ENCODE measurements at regions not wholly inside any gene's neighbourhood (a gene's known extent, or its start where the extent isn't known, plus 50 kb on each side); places are given as distances from the start of the nearest gene placed in this dataset.
A peak's percentile ranks its signal among the peaks of the same experiment; 100 is the strongest.

DNA sequence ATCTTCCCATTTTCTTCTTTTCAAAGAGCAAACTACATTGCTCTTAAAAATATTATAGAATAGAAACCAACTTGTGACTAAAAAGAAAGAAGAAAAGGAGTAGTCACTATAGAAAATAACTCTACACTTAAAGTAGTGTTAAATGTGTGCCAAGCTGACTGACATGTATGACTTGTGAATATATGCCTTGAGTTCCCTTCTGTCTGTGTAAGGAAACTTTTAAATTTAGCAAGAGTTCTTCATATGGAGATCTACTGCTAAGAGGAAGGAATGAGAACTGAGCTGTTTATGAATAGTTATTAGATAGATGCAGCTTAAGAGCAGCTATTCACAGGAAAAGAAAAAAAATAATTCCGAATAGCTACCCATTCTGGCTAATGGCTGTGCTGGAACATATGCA is 1221.7 kb upstream of the ZEB2 start:
- in situ Hi-C loops (cut with HindIII; ENCODE audit: low pct_ligation_motif_present, low pct_unique_long_range_greater_than_20kb, low sequenced_read_pairs), result no loop called here
- no peak for DNase-seq

DNA sequence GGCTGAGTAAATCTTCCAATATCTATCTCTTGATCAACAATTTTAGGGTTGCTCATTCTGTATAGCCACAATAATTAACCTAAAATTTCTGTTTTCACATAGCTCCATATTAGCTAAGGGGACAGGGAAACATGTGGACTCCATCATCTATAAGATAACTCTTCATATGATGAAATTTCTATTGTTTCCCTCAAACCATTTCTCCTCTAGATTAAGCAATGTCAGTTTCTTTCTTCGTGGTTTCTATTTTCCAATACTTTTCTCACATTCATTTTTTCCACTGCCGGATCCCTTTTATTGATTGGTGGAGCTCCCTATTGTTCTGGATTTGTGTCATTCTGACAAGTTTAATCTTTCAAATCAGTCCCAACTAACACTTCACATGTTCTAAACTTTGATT is 1221.3 kb upstream of the ZEB2 start:
- in situ Hi-C loops (cut with HindIII; ENCODE audit: low pct_ligation_motif_present, low pct_unique_long_range_greater_than_20kb, low sequenced_read_pairs), result no loop called here
- no peak for DNase-seq

GRCh38 chr2:145740302-145740701 is 1220.4 kb upstream of the ZEB2 start:
- in situ Hi-C loops (cut with HindIII; ENCODE audit: low pct_ligation_motif_present, low pct_unique_long_range_greater_than_20kb, low sequenced_read_pairs), result no loop called here
- no peak for DNase-seq

DNA sequence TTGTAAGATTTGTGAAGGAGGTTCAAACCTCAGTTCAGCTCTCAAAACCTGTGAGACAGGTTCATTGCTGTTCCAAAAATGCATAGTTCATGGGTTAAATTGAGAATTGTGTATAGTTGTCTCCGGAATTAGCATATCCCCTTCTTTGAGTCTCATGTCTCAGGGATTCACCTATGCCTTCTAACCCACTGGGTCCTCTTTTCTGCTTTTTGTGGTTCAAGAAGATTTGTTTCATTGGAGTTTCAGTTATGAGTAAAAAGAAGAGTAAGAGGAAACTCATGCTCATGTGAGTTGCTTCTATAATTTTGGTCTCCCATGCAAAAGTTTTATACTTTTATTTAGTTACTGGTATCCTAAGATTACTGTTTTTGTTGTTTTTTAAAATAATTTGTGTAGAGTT is 1219.8 kb upstream of the ZEB2 start:
- DNase-seq, result no peak
- in situ Hi-C loops (cut with HindIII; ENCODE audit: low pct_ligation_motif_present, low pct_unique_long_range_greater_than_20kb, low sequenced_read_pairs), result no loop called here

DNA sequence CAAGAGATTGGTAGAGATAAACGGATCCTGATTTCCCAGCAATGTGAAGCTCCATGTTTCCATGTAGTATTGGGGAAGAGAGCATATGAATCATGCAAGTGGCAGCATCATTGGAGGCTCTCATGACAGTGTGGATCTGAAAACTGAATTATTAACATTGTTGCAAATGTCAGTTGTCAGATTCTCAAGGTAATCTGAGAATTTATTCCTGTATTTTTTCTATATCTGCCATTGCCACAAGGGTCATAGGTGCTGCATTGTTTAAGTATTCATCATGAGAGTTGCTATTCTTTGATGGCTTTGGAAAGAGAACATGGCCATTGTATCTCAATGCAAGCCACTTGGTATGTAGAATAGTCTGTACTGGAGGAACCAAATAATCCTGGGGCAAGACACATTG is 1217.0 kb upstream of the ZEB2 start:
- in situ Hi-C loops (cut with HindIII; ENCODE audit: low pct_ligation_motif_present, low pct_unique_long_range_greater_than_20kb, low sequenced_read_pairs), result no loop called here
- no peak for DNase-seq

GRCh38 chr2:145731467-145731866 is 1211.5 kb upstream of the ZEB2 start:
- in situ Hi-C loops (cut with HindIII; ENCODE audit: low pct_ligation_motif_present, low pct_unique_long_range_greater_than_20kb, low sequenced_read_pairs), result no loop called here
- DNase-seq, result no peak

DNA sequence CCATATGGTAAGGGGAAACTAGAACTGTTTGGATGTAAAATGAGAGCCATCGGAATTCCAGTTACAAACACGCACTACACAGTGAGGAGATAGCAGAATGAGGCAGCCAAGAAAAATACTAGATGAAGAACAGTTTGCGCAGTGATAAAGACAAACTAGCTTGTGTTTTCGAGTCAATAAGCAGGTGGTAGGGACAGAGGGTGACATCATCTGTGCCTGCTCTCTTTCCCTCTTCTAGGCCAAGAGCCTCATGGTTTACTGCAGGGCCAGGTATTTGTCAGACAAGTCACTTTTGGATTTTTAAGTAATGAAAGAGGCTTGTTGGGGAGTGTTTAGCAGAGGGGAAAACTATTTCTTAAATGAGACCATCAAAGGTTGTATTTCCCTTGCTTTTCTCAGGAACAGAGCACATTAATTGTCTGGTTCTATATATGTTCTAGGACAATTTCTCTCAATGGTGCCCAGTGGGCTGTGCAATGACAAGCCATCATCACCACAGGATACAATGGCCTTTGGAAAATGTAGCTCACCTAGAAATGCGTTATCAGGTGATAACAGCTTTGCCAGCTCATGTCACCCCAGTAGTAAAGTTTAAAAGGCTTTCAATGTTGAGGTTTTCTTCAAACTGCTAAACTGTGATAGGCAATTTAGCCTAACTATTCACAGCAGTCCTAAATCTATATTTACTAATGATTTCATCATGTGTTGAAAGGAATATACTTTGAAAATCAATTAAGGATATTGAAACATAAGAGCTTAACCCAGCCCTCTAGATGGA is 1210.3 kb upstream of the ZEB2 start:
- in situ Hi-C loops (cut with HindIII; ENCODE audit: low pct_ligation_motif_present, low pct_unique_long_range_greater_than_20kb, low sequenced_read_pairs), result no loop called here
- no peak for DNase-seq

- no peak for DNase-seq
- in situ Hi-C loops (cut with HindIII; ENCODE audit: low pct_ligation_motif_present, low pct_unique_long_range_greater_than_20kb, low sequenced_read_pairs), result no loop called here
Measured at GRCh38 chr2:145729481-145729880, 1209.6 kb upstream of the ZEB2 start.

GRCh38 chr2:145728511-145728910 is 1208.6 kb upstream of the ZEB2 start:
- in situ Hi-C loops (cut with HindIII; ENCODE audit: low pct_ligation_motif_present, low pct_unique_long_range_greater_than_20kb, low sequenced_read_pairs), result no loop called here
- DNase-seq, result no peak

- no peak for DNase-seq
- in situ Hi-C loops (cut with HindIII; ENCODE audit: low pct_ligation_motif_present, low pct_unique_long_range_greater_than_20kb, low sequenced_read_pairs), result no loop called here
Measured at GRCh38 chr2:145725876-145726275, 1206.0 kb upstream of the ZEB2 start.

- in situ Hi-C loops (cut with HindIII; ENCODE audit: low pct_ligation_motif_present, low pct_unique_long_range_greater_than_20kb, low sequenced_read_pairs), result no loop called here
- DNase-seq, result no peak
Measured at GRCh38 chr2:145724311-145724898, 1204.5 kb upstream of the ZEB2 start.

DNA sequence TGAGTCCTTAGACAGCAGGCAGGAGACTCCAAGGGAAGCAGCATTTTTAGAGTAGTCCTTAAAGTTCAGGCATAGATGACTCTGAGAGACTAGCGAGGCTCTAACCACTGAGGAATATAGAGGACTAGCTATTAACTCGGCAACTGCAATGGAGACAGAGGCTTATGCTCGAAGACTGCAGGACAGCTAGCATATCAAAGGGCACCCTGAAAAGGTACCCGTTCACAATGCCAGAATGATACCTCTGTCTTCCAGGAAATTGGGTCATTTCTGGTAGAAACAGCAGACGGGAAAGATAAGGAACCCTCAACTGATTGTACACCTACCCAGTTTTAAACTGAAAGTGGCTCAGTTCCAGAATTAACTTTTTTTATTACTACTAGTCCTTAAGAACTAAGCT is 1204.0 kb upstream of the ZEB2 start:
- in situ Hi-C loops (cut with HindIII; ENCODE audit: low pct_ligation_motif_present, low pct_unique_long_range_greater_than_20kb, low sequenced_read_pairs), result no loop called here
- no peak for DNase-seq

DNA sequence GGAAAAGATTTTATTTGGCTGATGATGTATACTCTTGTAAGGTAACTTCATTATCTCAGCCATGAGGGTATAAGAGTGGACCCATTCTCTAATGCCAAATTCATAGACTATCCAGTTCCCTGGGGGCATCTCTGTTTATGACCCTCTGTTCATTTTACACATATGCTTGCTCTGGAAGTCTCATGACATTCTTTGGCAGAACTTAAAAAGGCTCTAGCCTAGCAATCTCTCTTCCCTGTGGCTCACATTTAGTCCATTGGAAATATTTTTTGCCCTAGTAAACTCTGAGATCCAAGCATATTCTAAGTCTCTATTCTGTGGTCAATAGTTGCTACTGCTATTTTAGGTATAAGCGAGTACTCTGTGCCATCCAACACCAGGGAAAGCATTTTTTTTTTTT is 1201.8 kb upstream of the ZEB2 start:
- in situ Hi-C loops (cut with HindIII; ENCODE audit: low pct_ligation_motif_present, low pct_unique_long_range_greater_than_20kb, low sequenced_read_pairs), result no loop called here
- no peak for DNase-seq

GRCh38 chr2:145715601-145716000 is 1195.7 kb upstream of the ZEB2 start:
- DNase-seq, result no peak
- in situ Hi-C loops (cut with HindIII; ENCODE audit: low pct_ligation_motif_present, low pct_unique_long_range_greater_than_20kb, low sequenced_read_pairs), result no loop called here

GRCh38 chr2:145710303-145710702 is 1190.4 kb upstream of the ZEB2 start:
- in situ Hi-C loops (cut with HindIII; ENCODE audit: low pct_ligation_motif_present, low pct_unique_long_range_greater_than_20kb, low sequenced_read_pairs), result no loop called here
- DNase-seq, result no peak

DNA sequence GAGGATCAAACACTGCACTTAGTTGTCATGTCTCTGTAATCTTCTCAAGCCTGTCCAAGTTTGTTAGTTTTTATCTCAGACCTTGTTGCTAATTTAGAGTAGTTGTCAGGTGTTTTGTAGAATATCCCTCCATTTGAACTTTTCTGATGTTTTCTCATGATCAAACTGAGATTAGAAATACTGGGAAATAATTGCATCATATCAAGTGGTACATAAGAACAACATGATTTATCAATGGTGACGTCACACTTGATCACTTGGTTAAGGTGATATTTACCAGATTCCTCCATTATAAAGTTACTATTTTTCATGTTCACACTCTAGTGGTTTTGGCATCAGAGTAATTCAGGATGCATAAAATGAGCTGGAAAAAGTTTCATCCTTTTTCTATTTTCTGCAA is 1182.4 kb upstream of the ZEB2 start:
- in situ Hi-C loops (cut with HindIII; ENCODE audit: low pct_ligation_motif_present, low pct_unique_long_range_greater_than_20kb, low sequenced_read_pairs), result no loop called here
- DNase-seq, result no peak

- in situ Hi-C loops (cut with HindIII; ENCODE audit: low pct_ligation_motif_present, low pct_unique_long_range_greater_than_20kb, low sequenced_read_pairs), result no loop called here
- DNase-seq, result peak; percentile 46
Measured at GRCh38 chr2:145692971-145693478, 1173.1 kb upstream of the ZEB2 start.

DNA sequence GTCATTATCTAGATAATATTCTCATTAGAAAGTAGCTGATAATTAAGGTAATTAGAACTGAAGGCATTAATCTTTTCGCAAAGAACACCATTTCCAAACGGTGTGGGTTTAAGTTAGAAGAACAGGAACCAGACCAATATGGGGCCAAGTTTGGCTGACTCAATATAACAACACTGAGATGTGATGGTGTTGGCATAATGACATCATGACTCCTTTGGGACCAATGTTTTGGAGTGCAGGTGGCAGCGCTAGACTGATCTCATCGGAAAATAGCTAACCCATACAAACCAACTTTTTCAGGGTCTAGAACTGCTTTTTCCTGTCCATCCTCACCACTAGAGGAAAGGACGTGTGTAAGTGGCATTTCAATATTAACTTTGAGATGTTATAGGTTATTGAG is 1171.7 kb upstream of the ZEB2 start:
- in situ Hi-C loops (cut with HindIII; ENCODE audit: low pct_ligation_motif_present, low pct_unique_long_range_greater_than_20kb, low sequenced_read_pairs), result no loop called here
- no peak for DNase-seq

DNA sequence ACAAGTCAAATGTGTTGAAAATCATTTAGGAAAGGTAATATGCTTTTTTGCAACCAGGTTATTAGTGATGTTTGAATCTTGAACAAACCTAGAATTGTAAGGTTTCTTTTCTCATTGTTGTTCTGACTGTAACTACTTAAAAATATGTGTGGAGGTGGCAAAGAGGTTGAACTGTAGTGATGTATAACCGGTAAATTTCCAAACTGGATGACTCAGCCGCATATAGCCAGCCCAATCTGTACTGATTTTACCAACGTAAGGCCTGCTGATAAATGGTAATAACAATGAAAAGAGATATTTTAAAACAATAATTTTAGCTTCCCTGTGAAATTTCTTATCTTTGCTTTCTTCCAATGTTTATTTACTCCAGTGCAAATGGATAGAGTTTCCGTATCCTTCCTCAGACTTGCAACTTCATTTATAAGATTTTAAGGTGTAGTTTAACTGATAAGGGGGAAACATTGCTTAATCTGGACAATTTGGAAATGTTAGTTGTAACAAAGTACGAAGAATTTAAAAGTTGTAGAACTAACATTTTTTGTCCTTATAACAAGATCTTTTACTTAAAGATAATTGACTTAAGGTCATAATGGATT is 1170.4 kb upstream of the ZEB2 start:
- in situ Hi-C loops (cut with HindIII; ENCODE audit: low pct_ligation_motif_present, low pct_unique_long_range_greater_than_20kb, low sequenced_read_pairs), result no loop called here
- no peak for DNase-seq

- in situ Hi-C loops (cut with HindIII; ENCODE audit: low pct_ligation_motif_present, low pct_unique_long_range_greater_than_20kb, low sequenced_read_pairs), result no loop called here
- DNase-seq, result no peak
Measured at GRCh38 chr2:145689277-145689676, 1169.4 kb upstream of the ZEB2 start.
